Mammary epithelial cell (primary cell): ENCODE measurements at regions not wholly inside any gene's neighbourhood (a gene's known extent, or its start where the extent isn't known, plus 50 kb on each side); places are given as distances from the start of the nearest gene placed in this dataset.

ENCODE experiments used
- EZH2 ChIP-seq: IDR thresholded peaks from 2 replicates; pipeline ENCODE4 v1.6.1; 2012; ENCODE audit warnings: low read length, inconsistent platforms, borderline replicate concordance
- TF ChIP-seq, protein P1 (sequence below), 2 donors: IDR thresholded peaks in 1 of 2; conservative IDR thresholded peaks in 1 of 2; 2 replicates each; pipeline ENCODE4 v1.5.1; 2011 to 2012; ENCODE audit warnings: inconsistent platforms in 2 of 2, low read length in 2 of 2, mild to moderate bottlenecking in 2 of 2, control low read depth in 1 of 2, low read depth in 1 of 2; ENCODE audit not compliant: insufficient read depth in 1 of 2; ENCODE audit errors: extremely low read depth in 1 of 2

DNA sequence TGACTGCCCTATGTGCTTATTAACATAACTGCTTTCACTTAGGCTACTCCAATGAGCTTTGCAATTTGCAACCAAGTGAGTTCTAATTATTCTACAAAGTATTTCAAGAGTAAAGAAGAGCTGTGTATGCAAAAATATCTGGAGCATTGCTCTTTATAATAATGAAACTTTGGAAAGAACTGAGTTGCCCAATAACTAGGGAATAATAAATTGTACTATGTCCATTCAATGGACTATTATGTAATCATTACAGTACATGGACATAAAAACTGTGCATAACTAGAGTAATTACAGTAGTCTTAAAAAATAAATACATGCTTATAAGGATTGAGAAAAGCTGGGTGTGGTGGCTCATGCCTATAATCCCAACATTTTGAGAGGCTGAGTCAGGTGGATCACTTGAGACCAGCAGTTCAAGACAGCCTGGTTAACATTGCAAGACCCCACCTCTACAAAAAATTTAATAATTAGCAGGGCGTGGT lies 70.3 kb upstream of the JAK1 start:
- TF ChIP-seq, protein P1, sequence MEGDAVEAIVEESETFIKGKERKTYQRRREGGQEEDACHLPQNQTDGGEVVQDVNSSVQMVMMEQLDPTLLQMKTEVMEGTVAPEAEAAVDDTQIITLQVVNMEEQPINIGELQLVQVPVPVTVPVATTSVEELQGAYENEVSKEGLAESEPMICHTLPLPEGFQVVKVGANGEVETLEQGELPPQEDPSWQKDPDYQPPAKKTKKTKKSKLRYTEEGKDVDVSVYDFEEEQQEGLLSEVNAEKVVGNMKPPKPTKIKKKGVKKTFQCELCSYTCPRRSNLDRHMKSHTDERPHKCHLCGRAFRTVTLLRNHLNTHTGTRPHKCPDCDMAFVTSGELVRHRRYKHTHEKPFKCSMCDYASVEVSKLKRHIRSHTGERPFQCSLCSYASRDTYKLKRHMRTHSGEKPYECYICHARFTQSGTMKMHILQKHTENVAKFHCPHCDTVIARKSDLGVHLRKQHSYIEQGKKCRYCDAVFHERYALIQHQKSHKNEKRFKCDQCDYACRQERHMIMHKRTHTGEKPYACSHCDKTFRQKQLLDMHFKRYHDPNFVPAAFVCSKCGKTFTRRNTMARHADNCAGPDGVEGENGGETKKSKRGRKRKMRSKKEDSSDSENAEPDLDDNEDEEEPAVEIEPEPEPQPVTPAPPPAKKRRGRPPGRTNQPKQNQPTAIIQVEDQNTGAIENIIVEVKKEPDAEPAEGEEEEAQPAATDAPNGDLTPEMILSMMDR (conservative IDR thresholded peaks at IDR 0.05 in 1 of 2, IDR thresholded peaks at IDR 0.05 in 1 of 2; ENCODE audit: extremely low read depth in 1 of 2, insufficient read depth in 1 of 2, low read depth in 1 of 2, low read length in 2 of 2), result no peak
- TF ChIP-seq EZH2, result no peak
